Activated B cell treated with CpG ODN at 0.5 μM for 24 hours (primary cell): ENCODE measurements at regions not wholly inside any gene's neighbourhood (a gene's known extent, or its start where the extent isn't known, plus 50 kb on each side); places are given as distances from the start of the nearest gene placed in this dataset.

Source experiments
- ATAC-seq: fragments of 200-7000 bp; cut with Tn5 transposase; one replicate; pipeline ENCODE4 v1.10.0; 2021; ENCODE audit warnings: low read depth, mild to moderate bottlenecking, moderate library complexity
- CTCF ChIA-PET: fragments of 350-600 bp; sonication (Branson Sonifier 250); formaldehyde crosslinking; loops from one replicate; lab custom pipeline; 2021; ENCODE audit warnings: antibody characterized with exemption; lab: Charles Lee
- POLR2A ChIA-PET: fragments of 350-600 bp; sonication (Branson Sonifier 250); formaldehyde crosslinking; loops from one replicate; lab custom pipeline; 2021; ENCODE audit warnings: antibody characterized with exemption; lab: Charles Lee
- DNase-seq: peaks from one replicate; pipeline ENCODE4 v3.0.0; 2022
- H3K27ac Mint-ChIP-seq: one replicate; pipeline ENCODE4 v1.8.0; 2020; ENCODE audit warnings: mixed read lengths
- H3K27me3 Mint-ChIP-seq: one replicate; pipeline ENCODE4 v1.8.0; 2021; ENCODE audit warnings: mixed read lengths
- H3K36me3 Mint-ChIP-seq: one replicate; pipeline ENCODE4 v1.8.0; 2021; ENCODE audit warnings: low read depth, mixed read lengths
- H3K4me1 Mint-ChIP-seq: one replicate; pipeline ENCODE4 v1.8.0; 2021; ENCODE audit warnings: mixed read lengths
- H3K4me3 Mint-ChIP-seq: one replicate; pipeline ENCODE4 v1.8.0; 2020; ENCODE audit warnings: mild to moderate bottlenecking, mixed read lengths
- H3K9me3 Mint-ChIP-seq: one replicate; pipeline ENCODE4 v1.8.0; 2020; ENCODE audit warnings: mixed read lengths
- intact Hi-C: fragments of 100-400 bp; cut with micrococcal nuclease; formaldehyde crosslinking; loops from one replicate; pipeline ENCODE4 v1.15.1; 2024
- TF ChIP-seq, protein P1 (sequence below): fragments of 200-600 bp; IDR thresholded peaks from one replicate; pipeline ENCODE4 v1.8.0; 2022; ENCODE audit warnings: antibody characterized with exemption, mild to moderate bottlenecking

GRCh38 chr1:14110040-14110439 lies 410.1 kb downstream of the PRDM2 start:
- TF ChIP-seq, protein P1, sequence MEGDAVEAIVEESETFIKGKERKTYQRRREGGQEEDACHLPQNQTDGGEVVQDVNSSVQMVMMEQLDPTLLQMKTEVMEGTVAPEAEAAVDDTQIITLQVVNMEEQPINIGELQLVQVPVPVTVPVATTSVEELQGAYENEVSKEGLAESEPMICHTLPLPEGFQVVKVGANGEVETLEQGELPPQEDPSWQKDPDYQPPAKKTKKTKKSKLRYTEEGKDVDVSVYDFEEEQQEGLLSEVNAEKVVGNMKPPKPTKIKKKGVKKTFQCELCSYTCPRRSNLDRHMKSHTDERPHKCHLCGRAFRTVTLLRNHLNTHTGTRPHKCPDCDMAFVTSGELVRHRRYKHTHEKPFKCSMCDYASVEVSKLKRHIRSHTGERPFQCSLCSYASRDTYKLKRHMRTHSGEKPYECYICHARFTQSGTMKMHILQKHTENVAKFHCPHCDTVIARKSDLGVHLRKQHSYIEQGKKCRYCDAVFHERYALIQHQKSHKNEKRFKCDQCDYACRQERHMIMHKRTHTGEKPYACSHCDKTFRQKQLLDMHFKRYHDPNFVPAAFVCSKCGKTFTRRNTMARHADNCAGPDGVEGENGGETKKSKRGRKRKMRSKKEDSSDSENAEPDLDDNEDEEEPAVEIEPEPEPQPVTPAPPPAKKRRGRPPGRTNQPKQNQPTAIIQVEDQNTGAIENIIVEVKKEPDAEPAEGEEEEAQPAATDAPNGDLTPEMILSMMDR: no peak
- H3K27me3 Mint-ChIP-seq: peaks cover 12% of the 10 kb centered on the region
- no peak overlapping the region for H3K27ac Mint-ChIP-seq
- POLR2A ChIA-PET: no interaction called here
- H3K36me3 Mint-ChIP-seq: no peaks in the 10 kb centered on the region
- ATAC-seq: no peak
- CTCF ChIA-PET: no interaction called here
- DNase-seq: no peak
- H3K9me3 Mint-ChIP-seq: no peaks in the 10 kb centered on the region
- H3K4me1 Mint-ChIP-seq: no peaks in the 10 kb centered on the region
- H3K4me3 Mint-ChIP-seq: no peak overlapping the region
- intact Hi-C loops: no loop called here

- H3K27ac Mint-ChIP-seq: no peak overlapping the region
- H3K27me3 Mint-ChIP-seq: peaks cover 12% of the 10 kb centered on the region
- TF ChIP-seq, protein P1: no peak
- DNase-seq (no peak), ATAC-seq (no peak)
- no peak overlapping the region for H3K4me3 Mint-ChIP-seq
- ChIA-PET CTCF (no interaction called here), POLR2A (no interaction called here)
- H3K9me3 Mint-ChIP-seq: no peaks in the 10 kb centered on the region
- intact Hi-C loops: no loop called here
- H3K4me1 Mint-ChIP-seq: no peaks in the 10 kb centered on the region
- no peaks in the 10 kb centered on the region for H3K36me3 Mint-ChIP-seq
Measured at GRCh38 chr1:14111121-14111520, 411.1 kb downstream of the PRDM2 start.

- intact Hi-C loops: no loop called here
- Mint-ChIP-seq H3K9me3 (no peaks in the 10 kb centered on the region), H3K4me1 (no peaks in the 10 kb centered on the region), H3K4me3 (no peak overlapping the region), H3K27me3 (peaks cover 12% of the 10 kb centered on the region), H3K36me3 (no peaks in the 10 kb centered on the region), H3K27ac (no peak overlapping the region)
- ChIA-PET POLR2A (no interaction called here), CTCF (no interaction called here)
- no peak for DNase-seq
- TF ChIP-seq, protein P1: no peak
- no peak for ATAC-seq
Measured at GRCh38 chr1:14112613-14113012, 412.6 kb downstream of the PRDM2 start.

GRCh38 chr1:14113271-14113670 lies 413.3 kb downstream of the PRDM2 start:
- ATAC-seq (no peak), DNase-seq (no peak)
- Mint-ChIP-seq H3K4me1 (no peaks in the 10 kb centered on the region), H3K36me3 (no peaks in the 10 kb centered on the region), H3K27me3 (peaks cover 13% of the 10 kb centered on the region), H3K4me3 (no peak overlapping the region), H3K9me3 (no peaks in the 10 kb centered on the region), H3K27ac (no peak overlapping the region)
- intact Hi-C loops: no loop called here
- CTCF ChIA-PET: no interaction called here
- POLR2A ChIA-PET: no interaction called here
- TF ChIP-seq, protein P1: no peak

GRCh38 chr1:14113841-14114567 lies 414.0 kb downstream of the PRDM2 start:
- H3K27ac Mint-ChIP-seq: no peak overlapping the region
- TF ChIP-seq, protein P1: no peak
- POLR2A ChIA-PET: no interaction called here
- H3K4me1 Mint-ChIP-seq: no peaks in the 10 kb centered on the region
- CTCF ChIA-PET: no interaction called here
- H3K36me3 Mint-ChIP-seq: no peaks in the 10 kb centered on the region
- DNase-seq: no peak
- no peak overlapping the region for H3K4me3 Mint-ChIP-seq
- peaks cover 16% of the 10 kb centered on the region for H3K27me3 Mint-ChIP-seq
- no peak for ATAC-seq
- intact Hi-C loops: no loop called here
- no peaks in the 10 kb centered on the region for H3K9me3 Mint-ChIP-seq
